Mucosa of stomach (tissue), 1 donor: ENCODE measurements at regions not wholly inside any gene's neighbourhood (a gene's known extent, or its start where the extent isn't known, plus 50 kb on each side); places are given as distances from the start of the nearest gene placed in this dataset.

Experiments
- H3K27me3 ChIP-seq: one replicate; pipeline ENCODE4 v1.7.0; 2013; ENCODE audit warnings: mild to moderate bottlenecking, low read length; ENCODE audit not compliant: control insufficient read depth, insufficient read depth
- H3K36me3 ChIP-seq: one replicate; pipeline ENCODE4 v1.7.0; 2013; ENCODE audit warnings: low read length; ENCODE audit not compliant: control insufficient read depth, insufficient read depth
- H3K4me1 ChIP-seq: one replicate; pipeline ENCODE4 v1.7.0; 2013; ENCODE audit warnings: mild to moderate bottlenecking, low read length; ENCODE audit not compliant: control insufficient read depth, insufficient read depth
- H3K4me3 ChIP-seq: one replicate; pipeline ENCODE4 v1.7.0; 2013; ENCODE audit warnings: low read length
- H3K9ac ChIP-seq: one replicate; pipeline ENCODE4 v1.7.0; 2013; ENCODE audit warnings: mild to moderate bottlenecking, low read length, moderate library complexity
- H3K9me3 ChIP-seq: one replicate; pipeline ENCODE4 v1.7.0; 2013; ENCODE audit warnings: mild to moderate bottlenecking, low read length, moderate library complexity; ENCODE audit not compliant: control insufficient read depth
- donor health status: Pancreatic carcinoma.

GRCh38 chr1:84090447-84091245, 53.4 kb upstream of the PRKACB start:
- Histone ChIP-seq H3K36me3 (no peaks in the 10 kb centered on the region), H3K4me1 (no peaks in the 10 kb centered on the region), H3K27me3 (no peaks in the 10 kb centered on the region), H3K9ac (no peak overlapping the region), H3K9me3 (no peaks in the 10 kb centered on the region), H3K4me3 (peak overlapping the region; percentile 0)

GRCh38 chr1:84089867-84090266, 54.2 kb upstream of the PRKACB start:
- H3K4me1 ChIP-seq, result no peaks in the 10 kb centered on the region
- H3K9ac ChIP-seq, result no peak overlapping the region
- no peaks in the 10 kb centered on the region for H3K36me3 ChIP-seq
- no peaks in the 10 kb centered on the region for H3K27me3 ChIP-seq
- H3K4me3 ChIP-seq, result no peak overlapping the region
- no peaks in the 10 kb centered on the region for H3K9me3 ChIP-seq

- Histone ChIP-seq H3K4me1 (no peaks in the 10 kb centered on the region), H3K36me3 (no peaks in the 10 kb centered on the region), H3K4me3 (no peak overlapping the region), H3K9me3 (no peaks in the 10 kb centered on the region), H3K9ac (no peak overlapping the region), H3K27me3 (no peaks in the 10 kb centered on the region)
Measured at GRCh38 chr1:84089465-84089864, 54.6 kb upstream of the PRKACB start.

- H3K36me3 ChIP-seq, result no peaks in the 10 kb centered on the region
- no peaks in the 10 kb centered on the region for H3K27me3 ChIP-seq
- no peak overlapping the region for H3K4me3 ChIP-seq
- no peaks in the 10 kb centered on the region for H3K4me1 ChIP-seq
- no peaks in the 10 kb centered on the region for H3K9me3 ChIP-seq
- no peak overlapping the region for H3K9ac ChIP-seq
Measured at GRCh38 chr1:84086616-84087015, 57.5 kb upstream of the PRKACB start.

GRCh38 chr1:84086189-84086588, 57.9 kb upstream of the PRKACB start:
- Histone ChIP-seq H3K4me1 (no peaks in the 10 kb centered on the region), H3K9me3 (no peaks in the 10 kb centered on the region)

GRCh38 chr1:84083307-84083706, 60.8 kb upstream of the PRKACB start:
- H3K9me3 ChIP-seq, result no peaks in the 10 kb centered on the region
- H3K27me3 ChIP-seq, result peaks cover 4% of the 10 kb centered on the region
- peaks cover 4% of the 10 kb centered on the region for H3K4me1 ChIP-seq
- H3K4me3 ChIP-seq, result no peak overlapping the region
- H3K36me3 ChIP-seq, result no peaks in the 10 kb centered on the region
- H3K9ac ChIP-seq, result no peak overlapping the region

More at GRCh38 chr1:84086189-84086588, 57.9 kb upstream of the PRKACB start:
- H3K36me3 ChIP-seq, result no peaks in the 10 kb centered on the region
- H3K4me3 ChIP-seq, result no peak overlapping the region
- H3K9ac ChIP-seq, result no peak overlapping the region
- no peaks in the 10 kb centered on the region for H3K27me3 ChIP-seq

- H3K9me3 ChIP-seq, result no peaks in the 10 kb centered on the region
- peaks cover 10% of the 10 kb centered on the region for H3K27me3 ChIP-seq
- H3K36me3 ChIP-seq, result no peaks in the 10 kb centered on the region
- H3K4me3 ChIP-seq, result peak overlapping the region; percentile 27
- H3K4me1 ChIP-seq, result peaks cover 4% of the 10 kb centered on the region
- peak overlapping the region; percentile 58 for H3K9ac ChIP-seq
Measured at GRCh38 chr1:84078842-84079202, 65.2 kb upstream of the PRKACB start.

GRCh38 chr1:84078108-84078841, 65.8 kb upstream of the PRKACB start:
- Histone ChIP-seq H3K4me3 (peak overlapping the region; percentile 27), H3K9me3 (no peaks in the 10 kb centered on the region)

GRCh38 chr1:84077476-84078107, 66.5 kb upstream of the PRKACB start:
- Histone ChIP-seq H3K9me3 (no peaks in the 10 kb centered on the region), H3K4me1 (peaks cover 4% of the 10 kb centered on the region), H3K4me3 (peak overlapping the region; percentile 41), H3K27me3 (peaks cover 10% of the 10 kb centered on the region), H3K36me3 (no peaks in the 10 kb centered on the region), H3K9ac (peak overlapping the region; percentile 73)

More at GRCh38 chr1:84078108-84078841, 65.8 kb upstream of the PRKACB start:
- H3K36me3 ChIP-seq, result no peaks in the 10 kb centered on the region
- H3K9ac ChIP-seq, result peak overlapping the region; percentile 58
- peaks cover 10% of the 10 kb centered on the region for H3K27me3 ChIP-seq
- H3K4me1 ChIP-seq, result peaks cover 4% of the 10 kb centered on the region

GRCh38 chr1:84073266-84073665, 70.8 kb upstream of the PRKACB start:
- H3K36me3 ChIP-seq, result no peaks in the 10 kb centered on the region
- H3K9ac ChIP-seq, result no peak overlapping the region
- H3K4me3 ChIP-seq, result no peak overlapping the region
- no peaks in the 10 kb centered on the region for H3K4me1 ChIP-seq
- peaks cover 6% of the 10 kb centered on the region for H3K27me3 ChIP-seq
- H3K9me3 ChIP-seq, result no peaks in the 10 kb centered on the region

- no peaks in the 10 kb centered on the region for H3K9me3 ChIP-seq
- no peak overlapping the region for H3K9ac ChIP-seq
- no peaks in the 10 kb centered on the region for H3K36me3 ChIP-seq
- H3K4me3 ChIP-seq, result no peak overlapping the region
- no peaks in the 10 kb centered on the region for H3K4me1 ChIP-seq
- no peaks in the 10 kb centered on the region for H3K27me3 ChIP-seq
Measured at GRCh38 chr1:84069236-84069845, 70.4 kb upstream of the TTLL7 start.

GRCh38 chr1:84062496-84062895, 63.6 kb upstream of the TTLL7 start:
- no peak overlapping the region for H3K4me3 ChIP-seq
- H3K36me3 ChIP-seq, result no peaks in the 10 kb centered on the region
- H3K4me1 ChIP-seq, result no peaks in the 10 kb centered on the region
- H3K27me3 ChIP-seq, result no peaks in the 10 kb centered on the region
- H3K9ac ChIP-seq, result no peak overlapping the region
- no peaks in the 10 kb centered on the region for H3K9me3 ChIP-seq
